Daoy (cell line): ENCODE measurements at regions not wholly inside any gene's neighbourhood (a gene's known extent, or its start where the extent isn't known, plus 50 kb on each side); places are given as distances from the start of the nearest gene placed in this dataset.

Source experiments
- DNase-seq: peaks from one replicate; pipeline ENCODE4 v3.0.0-alpha.2; 2015; ENCODE audit warnings: low read depth

DNA sequence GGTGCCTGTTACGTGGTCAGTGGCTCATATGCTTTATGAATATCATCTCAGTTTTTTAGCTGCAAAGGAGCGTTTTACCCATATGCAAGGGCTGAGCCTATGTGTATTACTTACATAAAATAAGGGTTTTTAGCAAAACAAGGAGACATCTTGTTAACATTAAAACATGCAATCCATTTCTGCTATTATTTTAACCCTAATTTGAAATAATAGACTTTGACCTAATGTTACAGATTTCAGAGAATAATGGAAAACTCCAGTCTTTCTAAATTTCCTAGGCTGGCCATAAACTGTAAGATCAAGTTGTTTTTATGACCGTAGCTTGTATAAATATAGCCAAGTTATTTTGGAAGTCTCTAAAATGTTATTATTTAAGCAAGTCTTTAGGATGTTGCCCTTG lies 121.1 kb upstream of the SEMA6A start:
- DNase-seq, result no peak

DNA sequence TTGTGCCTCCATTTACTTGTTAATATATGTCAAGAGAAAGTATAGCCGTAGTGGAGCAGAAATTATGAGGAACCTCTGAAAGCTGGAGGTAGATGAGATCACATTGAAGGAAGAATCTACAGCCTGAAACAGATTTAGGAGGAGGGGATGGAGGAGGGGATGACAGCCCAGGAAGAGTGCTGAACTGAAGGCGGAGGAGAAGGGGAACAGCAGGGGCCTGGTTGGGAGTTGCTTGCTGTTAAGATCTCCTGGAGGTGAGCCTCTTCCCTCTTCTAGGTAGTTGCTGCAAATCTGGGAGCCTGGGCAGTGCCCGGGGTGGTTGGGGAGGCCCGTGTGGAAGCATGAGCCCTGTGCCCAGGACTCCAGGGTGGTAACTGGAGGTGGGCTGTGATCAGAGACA lies 111.8 kb upstream of the SEMA6A start:
- DNase-seq, result no peak

GRCh38 chr5:116685931-116686330 lies 111.3 kb upstream of the SEMA6A start:
- DNase-seq, result no peak

DNA sequence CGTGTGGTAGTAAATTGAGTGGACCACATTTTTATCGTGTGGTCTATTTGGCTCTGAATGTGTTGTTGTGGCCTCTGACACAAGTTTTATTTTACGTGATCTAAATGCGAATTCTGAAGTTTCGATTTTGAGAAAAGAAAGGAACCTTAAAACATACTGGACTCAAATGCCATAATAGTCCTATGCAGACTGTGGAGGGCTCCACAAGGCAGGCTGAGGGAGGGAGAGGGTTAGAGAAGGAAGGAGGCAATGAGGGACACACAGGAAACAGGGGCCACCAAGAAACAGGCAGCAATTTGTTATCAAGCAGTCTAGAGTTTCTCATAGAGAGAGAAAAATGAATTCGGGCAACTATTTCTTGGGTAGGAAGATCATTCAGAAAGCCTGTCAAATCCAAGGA lies 110.4 kb upstream of the SEMA6A start:
- no peak for DNase-seq

DNA sequence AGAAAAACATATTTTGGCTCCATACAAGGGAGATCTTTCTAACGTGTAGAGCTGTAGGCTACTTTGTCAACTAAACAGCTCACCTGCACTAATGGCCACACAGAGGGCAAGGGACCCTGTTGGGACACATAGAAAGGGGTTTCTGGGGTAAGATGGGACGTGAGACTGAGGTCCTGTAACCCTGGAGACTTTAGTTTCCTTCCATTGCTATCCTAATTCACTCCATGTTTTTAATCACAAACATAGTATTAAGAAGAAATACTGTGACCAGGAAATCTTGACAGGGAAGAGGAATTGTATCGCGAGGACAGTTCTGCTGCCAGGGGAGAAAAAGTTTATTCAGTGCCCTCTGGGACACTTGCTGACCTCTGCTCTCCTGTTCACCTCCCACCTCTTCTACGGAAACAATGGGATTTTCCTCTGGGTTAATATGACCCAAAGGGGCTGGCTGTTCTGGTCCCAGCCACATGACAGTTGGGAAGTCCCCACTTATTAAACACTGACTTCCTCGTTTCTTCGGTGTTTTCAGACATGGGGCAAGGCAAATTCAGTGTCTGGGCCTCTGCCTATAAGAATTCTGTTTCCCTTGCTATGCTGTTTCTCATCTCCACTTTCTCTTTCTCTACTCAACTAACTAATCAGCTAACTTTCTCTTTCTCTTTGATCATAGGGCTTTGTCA lies 106.9 kb upstream of the SEMA6A start:
- no peak for DNase-seq

DNA sequence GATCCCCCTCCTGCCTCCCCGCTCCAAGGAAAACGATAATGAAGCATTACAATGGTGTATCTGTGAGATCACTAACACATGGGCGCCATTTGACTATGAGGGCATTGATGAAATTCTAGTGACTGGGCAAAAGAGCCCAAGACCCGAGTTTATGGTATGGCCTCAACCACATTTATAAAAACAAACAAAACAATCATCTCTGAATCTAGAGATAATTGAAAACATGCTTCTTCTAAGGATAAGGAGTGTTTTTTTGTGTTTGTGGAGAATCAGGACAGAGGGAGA lies 100.9 kb upstream of the SEMA6A start:
- no peak for DNase-seq

DNA sequence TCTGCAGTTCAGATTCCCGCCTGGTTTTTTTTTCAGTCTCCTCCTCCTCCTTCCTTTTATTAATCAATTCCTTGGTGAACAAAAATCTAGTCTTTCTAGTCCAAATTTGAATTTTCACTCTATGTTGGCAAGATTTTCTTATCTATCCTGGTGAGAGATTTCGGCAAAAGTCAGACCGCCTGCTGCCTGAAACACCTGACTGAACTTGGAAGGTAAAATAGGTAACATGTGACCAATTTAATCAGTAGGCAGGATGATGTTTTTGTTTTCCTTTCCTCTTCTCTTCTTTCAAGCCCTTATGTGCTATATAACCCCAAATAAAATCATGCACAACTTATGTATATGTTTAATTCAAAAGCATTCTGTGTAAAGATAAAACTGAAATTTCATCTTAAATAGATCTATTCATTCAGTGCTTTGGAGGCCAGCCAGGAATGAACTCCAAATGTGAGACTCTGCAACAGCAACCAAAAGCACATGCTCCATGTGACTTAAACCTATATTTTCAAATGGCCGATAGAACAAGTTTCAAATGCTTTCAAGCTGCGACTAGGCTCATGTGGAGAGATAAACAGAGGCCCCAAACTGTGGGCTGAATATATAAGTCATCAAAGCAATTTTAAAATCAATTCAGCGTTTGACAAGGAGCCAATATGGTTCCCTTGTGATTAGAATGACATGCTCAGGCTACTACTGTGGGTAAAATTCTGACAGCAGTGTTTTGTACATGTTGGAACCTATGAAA lies 100.4 kb upstream of the SEMA6A start:
- DNase-seq, result no peak

GRCh38 chr5:116673453-116673852 lies 98.8 kb upstream of the SEMA6A start:
- no peak for DNase-seq

GRCh38 chr5:116672203-116672602 lies 97.6 kb upstream of the SEMA6A start:
- no peak for DNase-seq

DNA sequence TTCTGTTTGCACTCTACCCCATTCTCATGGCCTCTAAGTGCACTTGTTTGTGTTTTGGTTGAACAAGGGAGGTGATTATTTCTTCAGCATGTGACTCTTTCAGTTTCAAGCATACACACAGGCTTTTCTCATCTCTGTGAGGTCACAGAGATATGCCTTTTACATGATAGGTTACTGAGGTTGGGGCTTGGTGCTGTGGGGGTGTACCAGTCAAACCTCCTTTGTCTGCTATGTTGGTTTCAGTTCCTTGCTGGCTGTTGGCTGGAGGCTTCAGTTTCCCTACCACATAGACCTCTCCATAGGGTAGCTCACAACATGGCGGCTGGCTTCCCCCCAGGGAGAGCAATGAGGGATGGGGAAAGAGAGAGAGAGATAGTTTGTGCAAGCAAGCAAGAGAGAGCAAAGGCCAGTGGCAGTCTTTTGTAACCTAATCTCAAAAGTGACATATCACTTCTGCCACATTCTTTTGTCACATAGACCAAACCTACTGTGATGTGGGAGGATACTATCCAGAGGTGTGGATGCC lies 96.7 kb upstream of the SEMA6A start:
- no peak for DNase-seq

DNA sequence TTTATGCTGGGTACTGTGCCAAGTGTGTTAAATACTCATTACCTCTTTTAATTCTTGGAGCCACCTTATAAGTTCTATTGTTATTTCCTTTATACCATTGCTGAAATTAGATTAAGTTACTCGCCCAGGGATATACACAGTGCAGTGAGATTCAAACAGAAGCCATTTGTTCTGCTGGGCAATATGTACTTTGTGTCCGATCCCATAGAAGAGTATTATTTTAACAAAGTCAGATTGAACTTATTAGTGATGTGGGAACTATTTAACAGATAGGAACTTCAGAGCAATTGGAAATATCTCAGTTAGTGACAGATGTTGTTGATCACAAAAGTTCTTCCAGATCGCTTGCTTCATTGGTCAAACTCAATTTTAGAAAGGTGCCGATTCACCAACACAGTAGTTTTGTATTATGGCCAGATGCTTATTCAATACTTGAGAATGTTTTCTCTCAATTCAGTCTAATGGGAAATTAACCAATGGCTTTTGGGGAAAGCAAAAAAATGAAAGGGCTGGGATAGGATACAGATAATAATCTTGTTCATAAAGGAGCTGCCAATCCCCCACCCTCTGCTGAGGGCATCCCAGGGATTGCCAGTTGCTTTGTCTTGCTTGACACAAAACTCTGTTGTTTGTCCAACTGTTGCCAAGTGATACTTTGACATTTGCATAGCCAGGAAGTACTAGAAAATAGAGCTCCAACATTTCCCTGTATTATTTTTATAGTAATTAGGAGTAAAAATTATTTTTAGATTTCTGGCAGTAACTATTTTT lies 94.8 kb upstream of the SEMA6A start:
- no peak for DNase-seq

DNA sequence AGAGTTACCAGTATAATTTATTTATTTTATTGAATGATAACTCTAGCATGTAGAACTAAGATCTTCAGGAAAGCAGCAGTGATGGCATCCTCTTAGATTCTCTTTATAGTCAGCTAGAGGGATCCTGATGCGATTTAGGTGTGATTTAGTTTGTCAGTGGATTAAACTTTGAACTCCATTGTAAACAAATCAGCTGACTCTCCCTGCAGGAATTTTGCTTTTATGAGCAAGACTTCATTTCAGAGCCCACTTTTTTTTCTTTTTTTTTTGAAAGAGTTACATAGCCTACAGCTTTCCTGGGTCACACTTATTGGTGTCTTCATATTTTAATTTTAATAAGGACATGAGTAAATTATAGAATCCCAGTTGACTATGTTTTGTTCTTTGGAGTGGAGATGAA lies 93.8 kb upstream of the SEMA6A start:
- DNase-seq, result no peak

DNA sequence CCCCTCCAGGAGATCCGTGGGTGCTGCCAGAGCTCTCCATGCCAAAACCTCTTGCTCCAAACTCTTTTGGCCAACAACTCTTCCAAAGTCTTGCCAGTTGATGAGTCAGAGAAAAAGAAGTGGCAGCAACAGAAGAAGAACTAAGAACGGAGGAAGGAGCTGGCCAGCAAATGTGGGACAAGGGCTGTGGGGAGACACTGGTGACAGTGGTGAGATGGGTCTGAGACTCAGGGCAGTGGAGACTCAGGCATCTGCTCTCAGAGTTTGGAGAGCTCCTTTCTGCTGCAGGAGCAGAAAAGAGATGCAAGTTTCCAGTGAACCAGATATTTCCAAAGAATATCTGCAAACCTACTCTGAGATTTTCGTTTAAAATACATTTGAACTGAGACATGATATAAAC lies 92.3 kb upstream of the SEMA6A start:
- DNase-seq, result no peak

DNA sequence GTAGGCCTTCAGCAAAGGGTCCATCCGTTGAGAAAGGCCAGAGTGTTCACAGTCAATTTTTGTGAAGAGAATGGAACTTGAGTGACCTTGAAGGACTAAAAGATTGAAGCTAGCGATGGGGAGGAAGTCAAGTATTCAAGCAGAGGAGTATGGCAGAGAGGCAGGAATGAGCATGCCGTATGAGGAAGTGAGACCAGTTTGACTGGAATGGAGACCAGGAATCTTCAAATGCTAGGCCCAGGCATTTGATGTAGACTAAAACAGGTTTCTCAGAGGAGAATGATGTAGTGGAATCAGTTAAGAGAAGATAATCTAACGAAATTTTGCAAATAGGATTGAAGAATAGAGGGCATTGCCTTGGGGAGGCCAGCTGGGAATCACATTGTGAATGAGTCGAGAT lies 90.4 kb upstream of the SEMA6A start:
- DNase-seq, result no peak

DNA sequence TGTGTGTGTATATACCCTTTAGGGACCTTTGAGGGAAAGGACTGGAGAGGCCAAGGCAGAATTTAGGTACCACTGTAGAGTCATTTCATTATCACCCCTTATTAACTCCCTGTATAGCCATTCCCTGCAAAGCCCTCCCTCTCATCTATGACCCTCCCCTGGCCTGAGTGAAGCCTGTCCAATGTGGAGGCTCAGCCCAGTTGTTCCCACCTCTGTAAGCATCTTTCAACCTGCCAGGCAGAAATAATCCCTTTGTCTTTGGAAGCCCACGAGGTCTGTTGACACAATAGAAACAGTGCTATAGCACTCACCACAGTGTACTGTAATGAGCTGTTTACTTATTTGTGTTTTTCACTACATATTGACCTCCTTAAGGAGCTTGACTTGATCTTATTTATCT lies 88.5 kb upstream of the SEMA6A start:
- DNase-seq, result no peak

DNA sequence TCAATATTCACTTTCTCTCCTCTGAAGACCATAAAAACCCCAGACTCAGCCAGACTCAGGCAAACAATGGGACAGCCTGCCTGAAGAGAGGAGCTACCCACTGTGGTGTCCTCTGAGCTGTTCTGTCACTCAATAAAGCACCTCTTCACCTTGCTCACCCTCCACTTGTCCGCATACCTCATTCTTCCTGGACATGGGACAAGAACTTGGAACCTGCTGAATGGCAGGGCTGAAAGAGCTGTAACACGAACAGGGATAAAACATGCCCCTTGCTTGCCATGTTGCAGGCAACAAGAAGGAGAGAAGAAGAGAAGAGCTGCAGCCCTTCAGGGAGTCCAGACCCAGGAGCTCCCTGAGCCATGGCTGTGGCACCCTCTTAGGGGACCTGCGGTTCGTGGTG lies 86.8 kb upstream of the SEMA6A start:
- no peak for DNase-seq

DNA sequence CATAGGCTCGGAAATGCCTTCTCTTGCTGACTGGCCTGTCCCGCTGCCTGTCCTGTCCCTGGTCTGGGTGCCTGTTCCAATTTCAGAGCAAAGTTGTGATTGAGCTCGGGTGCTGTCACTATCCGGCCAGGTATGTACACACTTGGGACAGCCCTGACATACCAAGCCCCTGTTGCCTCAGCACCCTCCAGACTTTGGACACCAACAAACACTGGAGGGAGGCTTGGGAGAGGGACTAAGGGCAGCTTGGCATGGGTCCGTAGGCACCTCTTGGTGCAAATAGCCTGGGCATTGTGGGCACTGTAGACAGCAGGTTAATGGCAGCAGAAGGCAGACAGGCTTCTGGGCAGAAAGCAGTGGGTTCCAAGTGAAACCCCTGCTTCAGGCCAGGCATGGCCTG lies 86.3 kb upstream of the SEMA6A start:
- no peak for DNase-seq

- no peak for DNase-seq
Observed at GRCh38 chr5:116658830-116659229, 84.2 kb upstream of the SEMA6A start.

- DNase-seq, result no peak
Observed at GRCh38 chr5:116658141-116658540, 83.5 kb upstream of the SEMA6A start.

- no peak for DNase-seq
Observed at GRCh38 chr5:116655431-116655830, 80.8 kb upstream of the SEMA6A start.

GRCh38 chr5:116654925-116655324 lies 80.3 kb upstream of the SEMA6A start:
- no peak for DNase-seq

- DNase-seq, result no peak
Observed at GRCh38 chr5:116652903-116653302, 78.3 kb upstream of the SEMA6A start.

DNA sequence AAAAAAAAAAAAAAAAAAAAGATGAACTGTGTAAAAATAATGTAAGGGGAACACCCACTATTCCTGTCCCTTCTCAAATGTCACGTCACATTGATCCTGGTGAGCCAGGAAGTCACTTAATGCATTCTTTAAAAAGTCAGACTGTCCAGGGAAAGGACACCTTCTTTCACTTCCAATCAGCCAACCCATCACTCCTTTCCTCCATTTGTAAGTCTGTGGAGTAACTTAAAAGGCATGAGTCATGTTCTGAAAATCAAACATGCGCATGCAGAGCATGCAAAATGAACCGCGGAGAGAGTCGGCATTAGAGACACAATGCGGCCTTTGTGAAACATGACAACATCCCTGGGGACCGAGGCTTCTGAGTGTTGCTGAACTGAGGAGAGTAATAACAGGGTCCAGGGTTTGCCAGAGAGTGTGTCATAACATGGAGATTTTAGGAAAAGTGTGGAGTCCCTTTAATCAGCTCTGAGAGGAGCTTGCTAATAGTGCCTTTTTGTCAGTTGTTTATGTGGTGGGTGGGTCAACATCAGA lies 77.6 kb upstream of the SEMA6A start:
- DNase-seq, result peak; percentile 90
